HEK293 (cell line): ENCODE measurements at regions not wholly inside any gene's neighbourhood (a gene's known extent, or its start where the extent isn't known, plus 50 kb on each side); places are given as distances from the start of the nearest gene placed in this dataset.

Source experiments
- CTCF ChIA-PET: fragments of 350-600 bp; formaldehyde crosslinking; extraction: SDS; loops from one replicate; lab custom pipeline; 2021; ENCODE audit warnings: antibody characterized with exemption; lab: Yijun Ruan, JAX
- POLR2A ChIA-PET: fragments of 300-600 bp; formaldehyde crosslinking; extraction: SDS; loops from one replicate; lab custom pipeline; 2020; ENCODE audit warnings: antibody characterized with exemption, inconsistent platforms; lab: Yijun Ruan, JAX
- H3K27ac ChIP-seq: fragments of 200-500 bp; sonication (Bioruptor generic); 2 replicates; pipeline ENCODE4 v1.5.1; 2014; ENCODE audit warnings: low read depth, low read length, control low read depth, inconsistent platforms; ENCODE audit errors: extremely low read depth
- H3K36me3 ChIP-seq, 2 experiments: fragments of 200-500 bp in 1 of 2; sonication (Bioruptor generic) in 1 of 2; 1 replicate in 1 of 2; 2 replicates in 1 of 2; pipeline ENCODE4 v1.5.1; 2014 to 2017; ENCODE audit warnings: inconsistent platforms in 2 of 2, low read length in 2 of 2; ENCODE audit not compliant: control insufficient read depth in 2 of 2, insufficient read depth in 1 of 2
- H3K4me1 ChIP-seq: fragments of 200-500 bp; sonication (Bioruptor generic); 2 replicates; pipeline ENCODE4 v1.5.1; 2014; ENCODE audit warnings: mild to moderate bottlenecking, low read length, inconsistent platforms; ENCODE audit not compliant: control insufficient read depth, insufficient read depth
- H3K4me3 ChIP-seq: 2 replicates; pipeline ENCODE4 v1.5.1; 2011; ENCODE audit warnings: low read depth, mild to moderate bottlenecking, control low read depth, low read length, moderate library complexity
- H3K9me3 ChIP-seq: fragments of 200-500 bp; sonication (Bioruptor generic); 2 replicates; pipeline ENCODE4 v1.5.1; 2014; ENCODE audit warnings: low read depth, low read length, inconsistent platforms; ENCODE audit not compliant: control insufficient read depth, insufficient read depth
- GLI4 ChIP-seq: fragments of 450-650 bp; formaldehyde crosslinking; IDR thresholded peaks from 2 replicates; pipeline ENCODE4 v1.5.1; 2016; ENCODE audit warnings: missing biosample characterization, missing genetic modification characterization
- GLIS2 ChIP-seq: fragments of 450-650 bp; formaldehyde crosslinking; IDR thresholded peaks from 2 replicates; pipeline ENCODE4 v1.5.1; 2016; ENCODE audit warnings: missing biosample characterization, missing genetic modification characterization
- KLF1 ChIP-seq: fragments of 450-650 bp; formaldehyde crosslinking; IDR thresholded peaks from 2 replicates; pipeline ENCODE4 v1.5.1; 2016; ENCODE audit warnings: missing biosample characterization, missing genetic modification characterization
- KLF9 ChIP-seq: fragments of 450-650 bp; formaldehyde crosslinking; IDR thresholded peaks from 2 replicates; pipeline ENCODE4 v1.5.1; 2016; ENCODE audit warnings: missing biosample characterization, missing genetic modification characterization, low read depth
- OSR2 ChIP-seq: fragments of 450-650 bp; formaldehyde crosslinking; IDR thresholded peaks from 2 replicates; pipeline ENCODE4 v1.5.1; 2016; ENCODE audit warnings: missing biosample characterization, missing genetic modification characterization
- PRDM10 ChIP-seq: fragments of 450-650 bp; formaldehyde crosslinking; IDR thresholded peaks from 2 replicates; pipeline ENCODE4 v1.5.1; 2016; ENCODE audit warnings: missing biosample characterization, missing genetic modification characterization
- REST ChIP-seq: fragments of 450-650 bp; formaldehyde crosslinking; IDR thresholded peaks from 2 replicates; pipeline ENCODE4 v1.5.1; 2016; ENCODE audit warnings: missing biosample characterization, missing genetic modification characterization
- TCF7L2 ChIP-seq: IDR thresholded peaks from 2 replicates; pipeline ENCODE4 v1.6.1; 2011; ENCODE audit warnings: low read depth, mild to moderate bottlenecking, inconsistent platforms, low read length, moderate library complexity, borderline replicate concordance
- ZBTB17 ChIP-seq: fragments of 450-650 bp; formaldehyde crosslinking; IDR thresholded peaks from 2 replicates; pipeline ENCODE4 v1.5.1; 2016; ENCODE audit warnings: missing biosample characterization, missing genetic modification characterization
- ZBTB44 ChIP-seq: fragments of 450-650 bp; IDR thresholded peaks from 2 replicates; pipeline ENCODE4 v1.5.1; 2018; ENCODE audit warnings: missing biosample characterization, mild to moderate bottlenecking, missing genetic modification characterization
- ZNF10 ChIP-seq: fragments of 450-650 bp; formaldehyde crosslinking; IDR thresholded peaks from 2 replicates; pipeline ENCODE4 v1.5.1; 2017; ENCODE audit warnings: missing biosample characterization, missing genetic modification characterization
- ZNF157 ChIP-seq: fragments of 450-650 bp; formaldehyde crosslinking; IDR thresholded peaks from 2 replicates; pipeline ENCODE4 v1.5.1; 2016; ENCODE audit warnings: missing biosample characterization, missing genetic modification characterization
- ZNF19 ChIP-seq: fragments of 450-650 bp; formaldehyde crosslinking; IDR thresholded peaks from 2 replicates; pipeline ENCODE4; 2016; ENCODE audit warnings: missing biosample characterization, missing genetic modification characterization, low read depth
- ZNF221 ChIP-seq: fragments of 450-650 bp; formaldehyde crosslinking; IDR thresholded peaks from 2 replicates; pipeline ENCODE4 v1.5.1; 2017; ENCODE audit warnings: missing biosample characterization, missing genetic modification characterization, borderline replicate concordance
- ZNF292 ChIP-seq: fragments of 450-650 bp; formaldehyde crosslinking; IDR thresholded peaks from 2 replicates; pipeline ENCODE4 v1.5.1; 2016; ENCODE audit warnings: low read depth, missing biosample characterization, missing genetic modification characterization, borderline replicate concordance
- ZNF341 ChIP-seq: fragments of 450-650 bp; formaldehyde crosslinking; IDR thresholded peaks from 2 replicates; pipeline ENCODE4; 2016; ENCODE audit warnings: low read depth, missing biosample characterization, missing genetic modification characterization
- ZNF350 ChIP-seq: fragments of 450-650 bp; formaldehyde crosslinking; IDR thresholded peaks from 2 replicates; pipeline ENCODE4 v1.5.0; 2017; ENCODE audit warnings: missing biosample characterization, mild to moderate bottlenecking, missing genetic modification characterization
- ZNF354C ChIP-seq: fragments of 450-650 bp; formaldehyde crosslinking; IDR thresholded peaks from 2 replicates; pipeline ENCODE4 v1.5.1; 2016; ENCODE audit warnings: missing biosample characterization, missing genetic modification characterization, low read depth, borderline replicate concordance
- ZNF391 ChIP-seq: fragments of 450-650 bp; formaldehyde crosslinking; IDR thresholded peaks from 2 replicates; pipeline ENCODE4 v1.5.1; 2016; ENCODE audit warnings: low read depth, missing biosample characterization, missing genetic modification characterization, borderline replicate concordance
- ZNF404 ChIP-seq: fragments of 450-650 bp; formaldehyde crosslinking; IDR thresholded peaks from 2 replicates; pipeline ENCODE4 v1.5.1; 2017; ENCODE audit warnings: missing biosample characterization, missing genetic modification characterization
- ZNF510 ChIP-seq: fragments of 450-650 bp; formaldehyde crosslinking; IDR thresholded peaks from 2 replicates; pipeline ENCODE4 v1.5.1; 2018; ENCODE audit warnings: mild to moderate bottlenecking, missing genetic modification characterization, missing biosample characterization; ENCODE audit not compliant: insufficient replicate concordance
- ZNF530 ChIP-seq: fragments of 450-650 bp; formaldehyde crosslinking; IDR thresholded peaks from 2 replicates; pipeline ENCODE4 v1.5.1; 2016; ENCODE audit warnings: low read depth, missing biosample characterization, missing genetic modification characterization
- ZNF580 ChIP-seq: fragments of 450-650 bp; formaldehyde crosslinking; IDR thresholded peaks from 2 replicates; pipeline ENCODE4 v1.5.1; 2016; ENCODE audit warnings: missing biosample characterization, missing genetic modification characterization
- ZNF654 ChIP-seq: fragments of 450-650 bp; formaldehyde crosslinking; IDR thresholded peaks from 2 replicates; pipeline ENCODE4 v1.5.1; 2016; ENCODE audit warnings: low read depth, missing biosample characterization, missing genetic modification characterization
- ZNF660 ChIP-seq: fragments of 450-650 bp; IDR thresholded peaks from 2 replicates; pipeline ENCODE4 v1.5.1; 2018; ENCODE audit warnings: missing biosample characterization, mild to moderate bottlenecking, missing genetic modification characterization
- ZNF747 ChIP-seq: fragments of 450-650 bp; formaldehyde crosslinking; IDR thresholded peaks from 2 replicates; pipeline ENCODE4 v1.5.1; 2016; ENCODE audit warnings: missing biosample characterization, missing genetic modification characterization

- POLR2A ChIA-PET, result no interaction called here
- no peak overlapping the region for H3K4me3 ChIP-seq
- no peak overlapping the region for H3K27ac ChIP-seq
- no peaks in the 10 kb centered on the region for H3K9me3 ChIP-seq
- no peaks in the 10 kb centered on the region for H3K4me1 ChIP-seq
- H3K36me3 ChIP-seq, result no peaks in the 10 kb centered on the region
- CTCF ChIA-PET, result no interaction called here
- TF ChIP-seq ZNF350 (tag by site-specific recombination) (no peak), ZNF19 (tag by site-specific recombination) (no peak), ZNF530 (tag by site-specific recombination) (no peak), ZNF580 (tag by site-specific recombination) (no peak), KLF1 (tag by site-specific recombination) (no peak), KLF9 (no peak), GLIS2 (tag by site-specific recombination) (no peak), ZNF654 (tag by site-specific recombination) (no peak), OSR2 (tag by site-specific recombination) (no peak), ZNF341 (no peak), ZNF660 (no peak), REST (no peak), ZNF404 (tag by site-specific recombination) (no peak), ZBTB17 (tag by site-specific recombination) (no peak), PRDM10 (tag by site-specific recombination) (no peak), ZNF221 (tag by site-specific recombination) (no peak), ZNF157 (tag by site-specific recombination) (no peak)
Measured at GRCh38 chr18:76099931-76100457, 395.0 kb downstream of the ZNF516 start.

- no peak overlapping the region for H3K4me3 ChIP-seq
- CTCF ChIA-PET, result no interaction called here
- POLR2A ChIA-PET, result no interaction called here
- TF ChIP-seq ZNF354C (tag by site-specific recombination) (no peak), ZBTB44 (tag by site-specific recombination) (no peak), GLI4 (tag by site-specific recombination) (no peak), ZNF10 (no peak), ZNF510 (tag by site-specific recombination) (no peak), ZNF391 (tag by site-specific recombination) (no peak), ZNF747 (no peak), ZNF292 (no peak), TCF7L2 (no peak)
Measured at GRCh38 chr18:76098674-76099411, 396.2 kb downstream of the ZNF516 start.

More at GRCh38 chr18:76098674-76099411, 396.2 kb downstream of the ZNF516 start:
- H3K27ac ChIP-seq, result no peak overlapping the region
- H3K9me3 ChIP-seq, result no peaks in the 10 kb centered on the region
- no peaks in the 10 kb centered on the region for H3K4me1 ChIP-seq
- H3K36me3 ChIP-seq, result no peaks in the 10 kb centered on the region
